Spleen (tissue), 11 donors: ENCODE measurements at regions not wholly inside any gene's neighbourhood (a gene's known extent, or its start where the extent isn't known, plus 50 kb on each side); places are given as distances from the start of the nearest gene placed in this dataset.
"Not testable (repeated sequence)": the region's sequence is repeated elsewhere in the genome, so short reads cannot be mapped to it uniquely, and the experiment has no call there.

ENCODE experiments used
- DNase-seq: peaks from one replicate; pipeline ENCODE4 v3.0.0-alpha.2; 2020
- H3K27ac ChIP-seq, 8 donors: fragments of 200-600 bp; sonication (generic) in 7 of 8; 1 replicate in 4 of 8; 2 replicates in 4 of 8; pipeline versions ENCODE4 v1.5.0 to v1.8.0; 2016 to 2021; ENCODE audit warnings: inconsistent platforms in 4 of 8, mild to moderate bottlenecking in 4 of 8, moderate library complexity in 1 of 8
- H3K27me3 ChIP-seq, 7 donors: fragments of 200-600 bp; sonication (generic) in 6 of 7; replicated peaks in 1 of 7; 1 replicate in 4 of 7; 2 replicates in 3 of 7; pipeline versions ENCODE4 v1.5.0 to v1.8.0; 2016 to 2021; ENCODE audit warnings: inconsistent platforms in 3 of 7, mild to moderate bottlenecking in 1 of 7
- H3K36me3 ChIP-seq, 6 donors: fragments of 200-600 bp; sonication (generic) in 5 of 6; 1 replicate in 4 of 6; 2 replicates in 2 of 6; pipeline versions ENCODE4 v1.5.0 to v1.8.0; 2016 to 2021; ENCODE audit warnings: inconsistent platforms in 2 of 6
- H3K4me1 ChIP-seq, 6 donors: fragments of 200-600 bp; sonication (generic) in 5 of 6; 1 replicate in 3 of 6; 2 replicates in 3 of 6; pipeline versions ENCODE4 v1.5.0 to v1.8.0; 2016 to 2021; ENCODE audit warnings: inconsistent platforms in 3 of 6
- H3K4me3 ChIP-seq, 8 donors: fragments of 200-600 bp; sonication (generic) in 7 of 8; 1 replicate in 4 of 8; 2 replicates in 4 of 8; pipeline versions ENCODE4 v1.5.0 to v1.8.0; 2016 to 2021; ENCODE audit warnings: inconsistent platforms in 4 of 8, mild to moderate bottlenecking in 4 of 8, moderate library complexity in 2 of 8
- H3K9me3 ChIP-seq, 8 donors: fragments of 200-600 bp; sonication (generic) in 7 of 8; 1 replicate in 4 of 8; 2 replicates in 4 of 8; pipeline versions ENCODE4 v1.5.0 to v1.8.0; 2016 to 2021; ENCODE audit warnings: inconsistent platforms in 4 of 8
- POLR2A ChIP-seq, 3 donors: fragments of 450-650 bp; IDR thresholded peaks; one replicate each; pipeline ENCODE4 v1.5.1; 2017; ENCODE audit warnings: antibody characterized with exemption in 3 of 3, mild to moderate bottlenecking in 1 of 3
- POLR2AphosphoS5 ChIP-seq, 3 donors: sonication (generic); formaldehyde crosslinking; IDR thresholded peaks; one replicate each; pipeline ENCODE4 v1.5.1; 2017; ENCODE audit warnings: antibody characterized with exemption in 3 of 3
- WGBS, 5 donors: extraction: QIAGEN DNeasy Blood & Tissue Kit in 3 of 5; methylation state at CpG; one replicate each; pipeline versions ENCODE4 v1.1.5 to v1.1.7; 2013 to 2018; 5-methylcytosine and 5-hydroxymethylcytosine counted together
- intact Hi-C: fragments of 100-400 bp; cut with DNase I; formaldehyde crosslinking; loops from one replicate; pipeline ENCODE4 v1.15.0; 2023; ENCODE audit warnings: low total_unique reads
- TF ChIP-seq, protein P1 (sequence below), 11 experiments: fragments of 200-600 bp in 7 of 11; fragments of 450-650 bp in 4 of 11; sonication (generic) in 4 of 11; IDR thresholded peaks in 8 of 11; conservative IDR thresholded peaks in 3 of 11; 1 replicate in 7 of 11; 2 replicates in 4 of 11; pipeline versions ENCODE4 v1.4.0 to v1.8.0; 2016 to 2021; ENCODE audit warnings: antibody characterized with exemption in 11 of 11, inconsistent platforms in 4 of 11, mild to moderate bottlenecking in 1 of 11
- donor health status: healthy with polysubstance abuse.
- donor health status: DM: no; HTN: no; CAD: no; lungs with moderate emphysema.
- donor health status: DM: no; HTN: no; CAD: no.
- donor health status: Bipolar disorder and iron deficiency.
- donor health status: healthy.
- donor health status: DM: no; HTN: no; CAD: no.
- donor health status: DM: yes; HTN: yes; CAD: no.

- H3K4me1 ChIP-seq, H3K4me3 ChIP-seq, DNase-seq, H3K36me3 ChIP-seq, H3K27ac ChIP-seq, intact Hi-C loops, H3K27me3 ChIP-seq: not testable (repeated sequence)
- peaks cover 0 to 13% (median 7%) of the 10 kb centered on the region in 8 donors for H3K9me3 ChIP-seq
- WGBS, 5 donors: 80 to 100% (median 93%) methylated on average over 2 to 5 of the region's 6 CpGs
Observed at GRCh38 chr2:85969367-85969766, 80.6 kb upstream of the ST3GAL5 start.

DNA sequence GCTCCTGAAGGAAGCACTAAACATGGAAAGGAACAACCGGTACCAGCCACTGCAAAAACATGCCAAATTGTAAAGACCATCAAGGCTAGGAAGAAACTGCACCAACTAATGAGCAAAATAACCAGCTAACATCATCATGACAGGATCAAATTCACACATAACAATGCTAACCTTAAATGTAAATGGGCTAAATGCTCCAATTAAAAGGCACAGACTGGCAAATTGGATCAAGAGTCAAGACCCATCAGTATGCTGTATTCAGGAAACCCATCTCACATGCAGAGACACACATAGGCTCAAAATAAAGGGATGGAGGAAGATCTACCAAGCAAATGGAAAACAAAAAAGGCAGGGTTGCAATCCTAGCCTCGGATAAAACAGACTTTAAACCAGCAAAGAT, 77.0 kb upstream of the ST3GAL5 start:
- H3K27ac ChIP-seq, intact Hi-C loops, H3K27me3 ChIP-seq, H3K4me1 ChIP-seq, DNase-seq, H3K36me3 ChIP-seq, H3K4me3 ChIP-seq: not testable (repeated sequence)
- peaks cover 0 to 10% (median 7%) of the 10 kb centered on the region in 8 donors for H3K9me3 ChIP-seq
- WGBS, 5 donors: 50 to 95% (median 84%) methylated on average over 1 to 2 of the region's 2 CpGs

DNA sequence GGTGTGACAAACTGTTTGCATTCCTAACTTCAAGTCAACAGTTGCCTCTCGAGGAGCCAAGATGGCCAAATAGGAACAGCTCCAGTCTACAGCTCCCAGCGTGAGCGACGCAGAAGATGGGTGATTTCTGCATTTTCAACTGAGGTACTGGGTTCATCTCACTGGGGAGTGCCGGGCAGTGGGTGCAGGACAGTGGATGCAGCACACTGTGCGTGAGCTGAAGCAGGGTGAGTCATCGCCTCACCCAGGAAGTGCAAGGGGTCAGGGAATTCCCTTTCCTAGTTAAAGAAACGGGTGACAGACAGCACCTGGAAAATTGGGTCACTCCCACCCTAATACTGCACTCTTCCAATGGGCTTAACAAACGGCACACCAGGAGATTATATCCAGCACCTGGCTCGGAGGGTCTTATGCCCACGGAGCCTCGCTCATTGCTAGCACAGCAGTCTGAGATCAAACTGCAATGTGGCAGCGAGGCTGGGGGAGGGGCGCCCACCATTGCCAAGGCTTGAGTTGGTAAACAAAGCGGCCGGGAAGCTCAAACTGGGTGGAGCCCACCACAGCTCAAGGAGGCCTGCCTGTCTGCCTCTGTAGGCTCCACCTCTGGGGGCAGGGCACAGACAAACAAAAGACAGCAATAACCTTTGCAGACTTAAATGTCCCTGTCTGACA, 75.1 kb upstream of the ST3GAL5 start:
- H3K27ac ChIP-seq, H3K27me3 ChIP-seq, H3K4me3 ChIP-seq, DNase-seq, H3K4me1 ChIP-seq, intact Hi-C loops, H3K36me3 ChIP-seq: not testable (repeated sequence)
- peaks cover 0 to 13% (median 8%) of the 10 kb centered on the region in 8 donors for H3K9me3 ChIP-seq
- 85 to 91% (median 90%) methylated on average over 16 of the region's 16 CpGs for WGBS, 5 donors

- no peak overlapping the region for H3K4me3 ChIP-seq
- TF ChIP-seq POLR2AphosphoS5 (IDR thresholded peaks at IDR 0.05): no peak
- TF ChIP-seq, protein P1, sequence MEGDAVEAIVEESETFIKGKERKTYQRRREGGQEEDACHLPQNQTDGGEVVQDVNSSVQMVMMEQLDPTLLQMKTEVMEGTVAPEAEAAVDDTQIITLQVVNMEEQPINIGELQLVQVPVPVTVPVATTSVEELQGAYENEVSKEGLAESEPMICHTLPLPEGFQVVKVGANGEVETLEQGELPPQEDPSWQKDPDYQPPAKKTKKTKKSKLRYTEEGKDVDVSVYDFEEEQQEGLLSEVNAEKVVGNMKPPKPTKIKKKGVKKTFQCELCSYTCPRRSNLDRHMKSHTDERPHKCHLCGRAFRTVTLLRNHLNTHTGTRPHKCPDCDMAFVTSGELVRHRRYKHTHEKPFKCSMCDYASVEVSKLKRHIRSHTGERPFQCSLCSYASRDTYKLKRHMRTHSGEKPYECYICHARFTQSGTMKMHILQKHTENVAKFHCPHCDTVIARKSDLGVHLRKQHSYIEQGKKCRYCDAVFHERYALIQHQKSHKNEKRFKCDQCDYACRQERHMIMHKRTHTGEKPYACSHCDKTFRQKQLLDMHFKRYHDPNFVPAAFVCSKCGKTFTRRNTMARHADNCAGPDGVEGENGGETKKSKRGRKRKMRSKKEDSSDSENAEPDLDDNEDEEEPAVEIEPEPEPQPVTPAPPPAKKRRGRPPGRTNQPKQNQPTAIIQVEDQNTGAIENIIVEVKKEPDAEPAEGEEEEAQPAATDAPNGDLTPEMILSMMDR (IDR thresholded peaks at IDR 0.05 in 8 of 11, conservative IDR thresholded peaks at IDR 0.05 in 3 of 11): no peak
- no peak for TF ChIP-seq POLR2A (IDR thresholded peaks at IDR 0.05)
- no peaks in the 10 kb centered on the region for H3K27me3 ChIP-seq
- WGBS, 5 donors: 80 to 95% (median 91%) methylated on average over 4 of the region's 4 CpGs
- no peaks in the 10 kb centered on the region for H3K4me1 ChIP-seq
- no peak overlapping the region for H3K27ac ChIP-seq
- H3K9me3 ChIP-seq: peaks cover 0 to 13% (median 8%) of the 10 kb centered on the region in 8 donors
- no peak for DNase-seq
- intact Hi-C loops: no loop called here
- no peaks in the 10 kb centered on the region for H3K36me3 ChIP-seq
Observed at GRCh38 chr2:85963068-85963467, 74.3 kb upstream of the ST3GAL5 start.

GRCh38 chr2:85961754-85962153, 73.0 kb upstream of the ST3GAL5 start:
- TF ChIP-seq POLR2AphosphoS5 (IDR thresholded peaks at IDR 0.05) (no peak), POLR2A (IDR thresholded peaks at IDR 0.05) (no peak)
- TF ChIP-seq, protein P1 (IDR thresholded peaks at IDR 0.05 in 8 of 11, conservative IDR thresholded peaks at IDR 0.05 in 3 of 11): no peak
- DNase-seq: no peak
- H3K27me3 ChIP-seq: no peaks in the 10 kb centered on the region
- H3K4me3 ChIP-seq: no peak overlapping the region
- peaks cover 0 to 13% (median 8%) of the 10 kb centered on the region in 8 donors for H3K9me3 ChIP-seq
- no peaks in the 10 kb centered on the region for H3K4me1 ChIP-seq
- intact Hi-C loops: no loop called here
- no peaks in the 10 kb centered on the region for H3K36me3 ChIP-seq
- 87 to 96% (median 95%) methylated on average over 1 to 2 of the region's 2 CpGs for whole genome bisulfite sequencing, 5 donors
- H3K27ac ChIP-seq: no peak overlapping the region

DNA sequence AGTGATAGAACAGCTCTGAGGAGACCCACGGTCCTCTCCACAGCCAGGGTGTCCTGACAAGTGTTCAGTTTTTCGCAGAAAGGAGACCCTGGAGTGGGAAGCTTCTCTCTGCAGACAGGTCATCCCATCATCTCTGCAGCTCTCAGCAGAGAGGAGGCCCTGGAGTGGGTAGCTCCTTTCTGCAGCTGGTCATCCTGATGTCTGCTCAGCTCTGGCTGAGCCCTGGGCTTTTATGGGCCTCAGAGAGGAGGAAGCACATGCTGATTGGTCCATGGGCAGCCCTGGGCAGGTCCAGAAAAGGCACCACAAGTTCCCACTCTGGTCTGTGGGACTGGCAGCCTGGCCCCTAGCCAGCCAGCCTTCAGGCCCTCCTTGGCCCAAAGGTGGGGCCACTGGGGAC, 72.3 kb upstream of the ST3GAL5 start:
- Histone ChIP-seq H3K4me3 (no peak overlapping the region), H3K27me3 (no peaks in the 10 kb centered on the region), H3K9me3 (peaks cover 0 to 13% (median 8%) of the 10 kb centered on the region in 8 donors), H3K4me1 (no peaks in the 10 kb centered on the region), H3K27ac (no peak overlapping the region), H3K36me3 (no peaks in the 10 kb centered on the region)
- WGBS, 5 donors: 72 to 93% (median 88%) methylated on average over 2 of the region's 2 CpGs
- TF ChIP-seq, protein P1 (IDR thresholded peaks at IDR 0.05 in 8 of 11, conservative IDR thresholded peaks at IDR 0.05 in 3 of 11): no peak
- no peak for DNase-seq
- intact Hi-C loops: no loop called here
